GM10266 (cell line): ENCODE measurements at regions not wholly inside any gene's neighbourhood (a gene's known extent, or its start where the extent isn't known, plus 50 kb on each side); places are given as distances from the start of the nearest gene placed in this dataset.
"Not testable (repeated sequence)": the region's sequence is repeated elsewhere in the genome, so short reads cannot be mapped to it uniquely, and the experiment has no call there.

ENCODE experiments used
- DNase-seq: peaks from one replicate; pipeline ENCODE4 v3.0.0; 2012; ENCODE audit errors: extremely low spot score
- CTCF ChIP-seq: IDR thresholded peaks from 2 replicates; pipeline ENCODE4 v1.5.1; 2012; ENCODE audit warnings: mild to moderate bottlenecking, low read depth; ENCODE audit not compliant: control insufficient read depth, insufficient read depth; ENCODE audit errors: missing control alignments

GRCh38 chr9:117825609-117826347 is 121.6 kb downstream of the TLR4 start:
- DNase-seq = no peak
- TF ChIP-seq CTCF = no peak

- no peak for TF ChIP-seq CTCF
Observed at GRCh38 chr9:117826837-117827236, 122.6 kb downstream of the TLR4 start.

GRCh38 chr9:117827456-117827855 is 123.3 kb downstream of the TLR4 start:
- TF ChIP-seq CTCF = no peak
- DNase-seq = no peak

More at GRCh38 chr9:117826837-117827236, 122.6 kb downstream of the TLR4 start:
- no peak for DNase-seq

- TF ChIP-seq CTCF = no peak
- DNase-seq = no peak
Observed at GRCh38 chr9:117828466-117828865, 124.3 kb downstream of the TLR4 start.

- no peak for DNase-seq
- TF ChIP-seq CTCF = no peak
Observed at GRCh38 chr9:117835798-117836197, 131.6 kb downstream of the TLR4 start.

GRCh38 chr9:117839862-117840261 is 135.7 kb downstream of the TLR4 start:
- no peak for TF ChIP-seq CTCF
- DNase-seq = no peak

GRCh38 chr9:117851836-117852461 is 147.7 kb downstream of the TLR4 start:
- not testable (repeated sequence) for DNase-seq
